RWPE2 (cell line): ENCODE measurements at regions not wholly inside any gene's neighbourhood (a gene's known extent, or its start where the extent isn't known, plus 50 kb on each side); places are given as distances from the start of the nearest gene placed in this dataset.
"Not testable (repeated sequence)": the region's sequence is repeated elsewhere in the genome, so short reads cannot be mapped to it uniquely, and the experiment has no call there.

Experiments
- ATAC-seq: fragments of 200-7000 bp; cut with Tn5 transposase; 3 replicates; pipeline ENCODE4 v1.9.1; 2021; ENCODE audit warnings: low read depth
- DNase-seq: peaks from one replicate; pipeline ENCODE4 v3.0.0-alpha.2; 2020; ENCODE audit warnings: low spot score
- H3K27ac ChIP-seq: fragments of 450-650 bp; 2 replicates; pipeline ENCODE4 v1.5.1; 2017; ENCODE audit warnings: mild to moderate bottlenecking; ENCODE audit not compliant: poor library complexity, severe bottlenecking
- H3K27me3 ChIP-seq: fragments of 250-450 bp; sonication (Bioruptor Pico); 2 replicates; pipeline ENCODE4 v1.5.1; 2021; ENCODE audit warnings: mild to moderate bottlenecking, moderate library complexity; ENCODE audit not compliant: insufficient read depth, poor library complexity, severe bottlenecking
- H3K36me3 ChIP-seq: fragments of 250-450 bp; sonication (Bioruptor Pico); 2 replicates; pipeline ENCODE4 v1.5.1; 2020; ENCODE audit warnings: low read depth, mild to moderate bottlenecking, moderate library complexity
- H3K4me1 ChIP-seq: fragments of 250-450 bp; sonication (Bioruptor Pico); 2 replicates; pipeline ENCODE4 v1.5.1; 2021; ENCODE audit warnings: mild to moderate bottlenecking, moderate library complexity; ENCODE audit not compliant: insufficient read depth, poor library complexity, severe bottlenecking
- H3K4me3 ChIP-seq: fragments of 250-450 bp; sonication (Bioruptor Pico); 2 replicates; pipeline ENCODE4 v1.5.1; 2021; ENCODE audit warnings: mild to moderate bottlenecking, moderate library complexity; ENCODE audit not compliant: severe bottlenecking
- H3K9me3 ChIP-seq: fragments of 250-450 bp; sonication (Bioruptor Pico); 2 replicates; pipeline ENCODE4 v1.5.1; 2021; ENCODE audit warnings: mild to moderate bottlenecking, moderate library complexity; ENCODE audit not compliant: severe bottlenecking
- CTCF ChIP-seq: fragments of 450-650 bp; IDR thresholded peaks from one replicate; pipeline ENCODE4 v1.5.1; 2017; ENCODE audit warnings: mild to moderate bottlenecking, moderate library complexity; ENCODE audit not compliant: poor library complexity, severe bottlenecking

- Histone ChIP-seq H3K27ac (no peak overlapping the region), H3K27me3 (no peaks in the 10 kb centered on the region), H3K4me1 (no peaks in the 10 kb centered on the region), H3K36me3 (no peaks in the 10 kb centered on the region), H3K9me3 (no peaks in the 10 kb centered on the region), H3K4me3 (no peak overlapping the region)
- DNase-seq (no peak), ATAC-seq (no peak)
- no peak for TF ChIP-seq CTCF
These were observed 474.3 kb downstream of the MID1IP1 start for GRCh38 chrX:39275500-39276068.

GRCh38 chrX:39277685-39278390 lies 476.6 kb downstream of the MID1IP1 start:
- not testable (repeated sequence) for H3K4me1 ChIP-seq, H3K36me3 ChIP-seq, ATAC-seq, H3K9me3 ChIP-seq, DNase-seq, H3K4me3 ChIP-seq, H3K27ac ChIP-seq, H3K27me3 ChIP-seq

- H3K4me3 ChIP-seq, result no peak overlapping the region
- H3K9me3 ChIP-seq, result no peaks in the 10 kb centered on the region
- H3K27ac ChIP-seq, result no peak overlapping the region
- no peak for TF ChIP-seq CTCF
- no peaks in the 10 kb centered on the region for H3K36me3 ChIP-seq
- ATAC-seq, result no peak
- DNase-seq, result no peak
- H3K27me3 ChIP-seq, result no peaks in the 10 kb centered on the region
- H3K4me1 ChIP-seq, result no peaks in the 10 kb centered on the region
These were observed 482.0 kb downstream of the MID1IP1 start for GRCh38 chrX:39283239-39283638.

- Histone ChIP-seq H3K4me1 (no peaks in the 10 kb centered on the region), H3K4me3 (no peak overlapping the region), H3K36me3 (no peaks in the 10 kb centered on the region), H3K27me3 (no peaks in the 10 kb centered on the region), H3K27ac (no peak overlapping the region), H3K9me3 (no peaks in the 10 kb centered on the region)
- DNase-seq, result no peak
- no peak for ATAC-seq
- TF ChIP-seq CTCF, result no peak
These were observed 487.3 kb downstream of the MID1IP1 start for GRCh38 chrX:39288592-39288991.

- Histone ChIP-seq H3K4me1 (no peaks in the 10 kb centered on the region), H3K36me3 (no peaks in the 10 kb centered on the region), H3K9me3 (no peaks in the 10 kb centered on the region), H3K4me3 (no peak overlapping the region), H3K27ac (no peak overlapping the region), H3K27me3 (no peaks in the 10 kb centered on the region)
- no peak for TF ChIP-seq CTCF
- DNase-seq (no peak), ATAC-seq (no peak)
These were observed 488.6 kb downstream of the MID1IP1 start for GRCh38 chrX:39289827-39290226.
